SU-DHL-6 (cell line): ENCODE measurements at regions not wholly inside any gene's neighbourhood (a gene's known extent, or its start where the extent isn't known, plus 50 kb on each side); places are given as distances from the start of the nearest gene placed in this dataset.

Experiments used
- EZH2phosphoT487 ChIP-seq: fragments of 200-600 bp; sonication (generic), shearing (Covaris generic); conservative IDR thresholded peaks from 2 replicates; pipeline ENCODE4 v1.6.1; 2018; ENCODE audit warnings: mild to moderate bottlenecking, antibody characterized with exemption, low read length, moderate library complexity, mixed read lengths
- TF ChIP-seq, protein P1 (sequence below): fragments of 200-600 bp; sonication (generic); IDR thresholded peaks from one replicate; pipeline ENCODE4 v1.5.1; 2017; ENCODE audit warnings: antibody characterized with exemption, mild to moderate bottlenecking, low read length, moderate library complexity; ENCODE audit not compliant: insufficient read depth, poor library complexity, severe bottlenecking

DNA sequence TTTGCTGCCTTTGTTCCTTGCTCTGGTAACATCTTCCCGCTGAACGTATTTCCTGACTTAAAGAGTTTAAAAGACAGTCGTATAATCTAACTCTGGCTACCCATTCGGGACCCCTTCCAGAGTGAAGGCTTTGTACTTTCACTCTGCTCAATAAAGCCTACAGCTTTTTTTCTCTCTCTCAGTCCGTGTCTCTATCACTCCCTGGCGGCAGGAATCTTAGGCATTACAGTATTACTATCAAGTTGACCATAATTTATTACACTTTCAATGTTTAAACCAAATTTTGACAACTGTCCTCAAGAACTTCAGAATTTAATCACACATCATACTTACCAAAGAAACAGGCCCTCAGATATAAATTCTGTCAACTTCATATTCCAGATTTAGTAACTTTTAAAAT is 967.9 kb downstream of the FSCB start:
- TF ChIP-seq, protein P1, sequence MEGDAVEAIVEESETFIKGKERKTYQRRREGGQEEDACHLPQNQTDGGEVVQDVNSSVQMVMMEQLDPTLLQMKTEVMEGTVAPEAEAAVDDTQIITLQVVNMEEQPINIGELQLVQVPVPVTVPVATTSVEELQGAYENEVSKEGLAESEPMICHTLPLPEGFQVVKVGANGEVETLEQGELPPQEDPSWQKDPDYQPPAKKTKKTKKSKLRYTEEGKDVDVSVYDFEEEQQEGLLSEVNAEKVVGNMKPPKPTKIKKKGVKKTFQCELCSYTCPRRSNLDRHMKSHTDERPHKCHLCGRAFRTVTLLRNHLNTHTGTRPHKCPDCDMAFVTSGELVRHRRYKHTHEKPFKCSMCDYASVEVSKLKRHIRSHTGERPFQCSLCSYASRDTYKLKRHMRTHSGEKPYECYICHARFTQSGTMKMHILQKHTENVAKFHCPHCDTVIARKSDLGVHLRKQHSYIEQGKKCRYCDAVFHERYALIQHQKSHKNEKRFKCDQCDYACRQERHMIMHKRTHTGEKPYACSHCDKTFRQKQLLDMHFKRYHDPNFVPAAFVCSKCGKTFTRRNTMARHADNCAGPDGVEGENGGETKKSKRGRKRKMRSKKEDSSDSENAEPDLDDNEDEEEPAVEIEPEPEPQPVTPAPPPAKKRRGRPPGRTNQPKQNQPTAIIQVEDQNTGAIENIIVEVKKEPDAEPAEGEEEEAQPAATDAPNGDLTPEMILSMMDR = no peak
- TF ChIP-seq EZH2phosphoT487 = no peak
